IMR-90 (cell line): ENCODE measurements at regions not wholly inside any gene's neighbourhood (a gene's known extent, or its start where the extent isn't known, plus 50 kb on each side); places are given as distances from the start of the nearest gene placed in this dataset.

ENCODE experiments used
- ATAC-seq: fragments of 200-7000 bp; cut with Tn5 transposase; 2 replicates; pipeline ENCODE4 v1.9.1; 2020; ENCODE audit warnings: low read depth, mild to moderate bottlenecking, moderate library complexity
- BruUV-seq: library from RNA; stranded (reverse); fragments of 400-500 nt; replicated peaks from 2 replicates; lab custom pipeline; 2021; lab: Mats Ljungman, UMichigan
- CTCF ChIA-PET: fragments of 300-600 bp; formaldehyde crosslinking; extraction: SDS; loops from one replicate; lab custom pipeline; 2021; ENCODE audit warnings: antibody characterized with exemption; lab: Yijun Ruan, JAX
- POLR2A ChIA-PET: fragments of 300-600 bp; sonication (Branson Sonifier 250); formaldehyde crosslinking; loops from one replicate; lab custom pipeline; 2022; ENCODE audit warnings: antibody characterized with exemption; ENCODE audit not compliant: unreplicated experiment; lab: Charles Lee
- DNase-seq: peaks from one replicate; pipeline ENCODE4 v3.0.0; 2013
- H2AFZ ChIP-seq: replicated peaks from 2 replicates; pipeline ENCODE3; 2013; ENCODE audit warnings: low read length, mild to moderate bottlenecking; ENCODE audit not compliant: poor library complexity
- H2AK5ac ChIP-seq: 2 replicates; pipeline ENCODE4 v1.6.1; 2013; ENCODE audit warnings: low read depth, low read length, inconsistent platforms
- H2AK9ac ChIP-seq: replicated peaks from 2 replicates; pipeline ENCODE3; 2013; ENCODE audit warnings: mild to moderate bottlenecking, low read depth, low read length, moderate library complexity; ENCODE audit not compliant: poor library complexity
- H2BK120ac ChIP-seq: 2 replicates; pipeline ENCODE4 v1.6.1; 2013; ENCODE audit warnings: low read depth, low read length, inconsistent platforms
- H2BK15ac ChIP-seq: 3 replicates; pipeline ENCODE4 v1.6.1; 2013; ENCODE audit warnings: low read depth, low read length, inconsistent platforms
- H2BK20ac ChIP-seq: 2 replicates; pipeline ENCODE4 v1.6.1; 2013; ENCODE audit warnings: low read depth, mild to moderate bottlenecking, inconsistent platforms, low read length, moderate library complexity
- H2BK5ac ChIP-seq: 2 replicates; pipeline ENCODE4 v1.6.1; 2013; ENCODE audit warnings: mild to moderate bottlenecking, low read depth, low read length, inconsistent platforms; ENCODE audit not compliant: poor library complexity, severe bottlenecking
- H3K14ac ChIP-seq: replicated peaks from 2 replicates; pipeline ENCODE4 v1.6.1; 2013; ENCODE audit warnings: low read depth, low read length, inconsistent platforms
- H3K18ac ChIP-seq: 2 replicates; pipeline ENCODE4 v1.6.1; 2013; ENCODE audit warnings: low read depth, low read length, control low read depth
- H3K23ac ChIP-seq: 2 replicates; pipeline ENCODE4 v1.6.1; 2013; ENCODE audit warnings: low read depth, low read length, inconsistent platforms
- H3K27ac ChIP-seq: 2 replicates; pipeline ENCODE4 v1.5.1; 2013; ENCODE audit warnings: mild to moderate bottlenecking, control low read depth, low read length; ENCODE audit not compliant: insufficient read depth
- H3K27me3 ChIP-seq: 2 replicates; pipeline ENCODE4 v1.6.1; 2013; ENCODE audit warnings: low read length; ENCODE audit not compliant: control insufficient read depth, insufficient read depth
- H3K36me3 ChIP-seq: 2 replicates; pipeline ENCODE4 v1.6.1; 2013; ENCODE audit warnings: low read length, mixed read lengths; ENCODE audit not compliant: control insufficient read depth, insufficient read depth
- H3K4ac ChIP-seq: 2 replicates; pipeline ENCODE4 v1.6.1; 2013; ENCODE audit warnings: low read depth, low read length, inconsistent platforms
- H3K4me1 ChIP-seq: 2 replicates; pipeline ENCODE4 v1.6.1; 2013; ENCODE audit warnings: low read length, mixed read lengths; ENCODE audit not compliant: control insufficient read depth, insufficient read depth
- H3K4me2 ChIP-seq: 2 replicates; pipeline ENCODE4 v1.6.1; 2013; ENCODE audit warnings: low read depth, mild to moderate bottlenecking, control low read depth, low read length, moderate library complexity
- H3K4me3 ChIP-seq: 2 replicates; pipeline ENCODE4 v1.5.1; 2013; ENCODE audit warnings: low read depth, mild to moderate bottlenecking, control low read depth, low read length, moderate library complexity; ENCODE audit not compliant: insufficient read depth
- H3K56ac ChIP-seq: 2 replicates; pipeline ENCODE4 v1.6.1; 2013; ENCODE audit warnings: low read length, inconsistent platforms; ENCODE audit not compliant: insufficient read depth; ENCODE audit errors: extremely low read depth
- H3K79me1 ChIP-seq, 2 experiments: 2 replicates each; pipeline ENCODE4 v1.6.1; 2013; ENCODE audit warnings: low read length in 2 of 2, inconsistent platforms in 1 of 2, low read depth in 1 of 2
- H3K9ac ChIP-seq: 2 replicates; pipeline ENCODE4 v1.6.1; 2013; ENCODE audit warnings: low read depth, low read length, control low read depth
- H3K9me1 ChIP-seq: 2 replicates; pipeline ENCODE4 v1.6.1; 2013; ENCODE audit warnings: low read length, inconsistent platforms; ENCODE audit not compliant: insufficient read depth
- H3K9me3 ChIP-seq: 2 replicates; pipeline ENCODE4 v1.6.1; 2013; ENCODE audit warnings: low read length; ENCODE audit not compliant: control insufficient read depth, insufficient read depth
- H4K20me1 ChIP-seq: 2 replicates; pipeline ENCODE4 v1.6.1; 2013; ENCODE audit warnings: low read length, inconsistent platforms; ENCODE audit not compliant: insufficient read depth
- H4K5ac ChIP-seq: 2 replicates; pipeline ENCODE4 v1.6.1; 2013; ENCODE audit warnings: mild to moderate bottlenecking, low read depth, low read length, control low read depth
- H4K8ac ChIP-seq, 2 experiments: 2 replicates each; pipeline ENCODE4 v1.6.1; 2013; ENCODE audit warnings: low read depth in 2 of 2, low read length in 2 of 2, control low read depth in 1 of 2, inconsistent platforms in 1 of 2
- H4K91ac ChIP-seq: 2 replicates; pipeline ENCODE4 v1.6.1; 2013; ENCODE audit warnings: low read depth, low read length, inconsistent platforms; ENCODE audit not compliant: insufficient read depth
- BHLHE40 ChIP-seq: fragments of 150-350 bp; IDR thresholded peaks from 2 replicates; pipeline ENCODE4 v1.6.1; 2016; ENCODE audit warnings: mild to moderate bottlenecking, low read depth, low read length
- CEBPB ChIP-seq: IDR thresholded peaks from 2 replicates; pipeline ENCODE4 v1.6.1; 2012; ENCODE audit warnings: low read depth, low read length, improper control_type of control experiment
- CHD1 ChIP-seq: IDR thresholded peaks from 2 replicates; pipeline ENCODE4 v1.6.1; 2012; ENCODE audit warnings: low read depth, low read length, improper control_type of control experiment
- CTCF ChIP-seq: conservative IDR thresholded peaks from 2 replicates; pipeline ENCODE4 v1.5.1; 2012; ENCODE audit warnings: mild to moderate bottlenecking, low read depth, low read length, improper control_type of control experiment
- ELK1 ChIP-seq: fragments of 150-350 bp; IDR thresholded peaks from 2 replicates; pipeline ENCODE4 v1.6.1; 2016; ENCODE audit warnings: low read depth, mild to moderate bottlenecking, low read length, moderate library complexity, borderline replicate concordance
- FOS ChIP-seq: fragments of 150-350 bp; IDR thresholded peaks from 2 replicates; pipeline ENCODE4 v1.6.1; 2016; ENCODE audit warnings: low read depth, low read length
- MAFK ChIP-seq: IDR thresholded peaks from 2 replicates; pipeline ENCODE4 v1.6.1; 2012; ENCODE audit warnings: low read depth, low read length, improper control_type of control experiment
- MAZ ChIP-seq: IDR thresholded peaks from 2 replicates; pipeline ENCODE4 v1.6.1; 2012; ENCODE audit warnings: low read depth, mild to moderate bottlenecking, low read length, improper control_type of control experiment, moderate library complexity, borderline replicate concordance
- MXI1 ChIP-seq: IDR thresholded peaks from 2 replicates; pipeline ENCODE4 v1.6.1; 2012; ENCODE audit warnings: low read depth, mild to moderate bottlenecking, low read length, moderate library complexity, borderline replicate concordance
- NFE2L2 ChIP-seq: fragments of 150-350 bp; IDR thresholded peaks from 2 replicates; pipeline ENCODE4 v1.6.1; 2016; ENCODE audit warnings: low read depth, mild to moderate bottlenecking, low read length
- POLR2A ChIP-seq: IDR thresholded peaks from 2 replicates; pipeline ENCODE4 v1.6.1; 2012; ENCODE audit warnings: mild to moderate bottlenecking, low read depth, low read length
- RAD21 ChIP-seq: IDR thresholded peaks from 2 replicates; pipeline ENCODE4 v1.6.1; 2012; ENCODE audit warnings: low read length, improper control_type of control experiment
- RCOR1 ChIP-seq: IDR thresholded peaks from 2 replicates; pipeline ENCODE4 v1.6.1; 2012; ENCODE audit warnings: mild to moderate bottlenecking, low read length, improper control_type of control experiment; ENCODE audit not compliant: insufficient replicate concordance
- RFX5 ChIP-seq: IDR thresholded peaks from 2 replicates; pipeline ENCODE4 v1.8.0; 2012; ENCODE audit warnings: low read depth, mild to moderate bottlenecking, low read length, moderate library complexity
- SMC3 ChIP-seq: fragments of 150-350 bp; IDR thresholded peaks from 2 replicates; pipeline ENCODE4 v1.6.1; 2016; ENCODE audit warnings: low read depth, mild to moderate bottlenecking, antibody characterized with exemption, low read length, moderate library complexity
- USF2 ChIP-seq: fragments of 150-350 bp; IDR thresholded peaks from 2 replicates; pipeline ENCODE4 v1.6.1; 2017; ENCODE audit warnings: mild to moderate bottlenecking, antibody characterized with exemption, low read length, low read depth
- WGBS, 2 experiments: methylation state at CpG; one replicate each; pipeline versions ENCODE4 v1.1.5 to v1.1.7; 2013; ENCODE audit warnings: missing lambda C conversion rate in 2 of 2; ENCODE audit not compliant: insufficient read length in 1 of 2; ENCODE audit errors: extremely low coverage in 2 of 2; 5-methylcytosine and 5-hydroxymethylcytosine counted together
- dilution Hi-C: fragments of 300-500 bp; cut with HindIII; formaldehyde crosslinking; loops from one replicate; pipeline ENCODE4 v1.14.3; 2018; ENCODE audit warnings: low sequenced_read_pairs; ENCODE audit not compliant: unreplicated experiment
- in situ Hi-C: fragments of 300-500 bp; cut with MboI; formaldehyde crosslinking; loops from 3 replicates; pipeline ENCODE4 v1.14.3; 2019; ENCODE audit warnings: low sequenced_read_pairs, inconsistent platforms, mixed read lengths
- intact Hi-C: fragments of 100-400 bp; cut with micrococcal nuclease; formaldehyde crosslinking; loops from 2 replicates; pipeline ENCODE4 v1.10.0; 2022

- Histone ChIP-seq H3K27ac (no peak overlapping the region), H2AFZ (no peak overlapping the region), H4K20me1 (no peaks in the 10 kb centered on the region), H3K4me2 (no peak overlapping the region), H3K4me1 (peaks cover 2% of the 10 kb centered on the region; the same call in 1 of the 2 replicates), H3K14ac (no peak overlapping the region), H3K9ac (no peak overlapping the region), H3K4ac (no peak overlapping the region), H3K23ac (no peak overlapping the region), H3K79me1 (no peaks in the 10 kb centered on the region), H2AK9ac (no peak overlapping the region), H3K27me3 (no peaks in the 10 kb centered on the region), H4K8ac (no peak overlapping the region), H3K4me3 (no peak overlapping the region), H2BK5ac (no peak overlapping the region), H3K18ac (no peak overlapping the region), H3K9me3 (no peaks in the 10 kb centered on the region), H2AK5ac (no peak overlapping the region), H2BK120ac (no peak overlapping the region), H2BK15ac (no peak overlapping the region), H4K91ac (no peak overlapping the region), H3K56ac (no peak overlapping the region), H4K5ac (no peak overlapping the region), H2BK20ac (no peak overlapping the region), H3K36me3 (no peaks in the 10 kb centered on the region), H3K9me1 (no peaks in the 10 kb centered on the region)
- no peak for DNase-seq
- ChIA-PET CTCF (interaction anchor here (0.6 to 0.9 kb wide), 2 partner anchors 30 to 50 kb away, joined by 3 to 4 read pairs; no protein-coding TSS in a partner anchor), POLR2A (no interaction called here)
- no CpG with 5 or more reads among the region's 2 CpGs for WGBS, 2 experiments
- in situ Hi-C loops (no loop called here), intact Hi-C loops (no loop called here), dilution Hi-C loops (no loop called here)
- ATAC-seq: no peak
- no TSS peak for BruUV-seq
- TF ChIP-seq SMC3 (no peak), FOS (no peak), BHLHE40 (no peak), ELK1 (no peak), RAD21 (no peak), RCOR1 (no peak), CTCF (no peak), USF2 (no peak), POLR2A (no peak), MXI1 (no peak), NFE2L2 (no peak), MAFK (no peak), RFX5 (no peak), MAZ (no peak), CEBPB (no peak), CHD1 (no peak)
These were observed 358.2 kb downstream of the DDX10 start for GRCh38 chr11:109023036-109023435.
